ENCODE measurements at regions not wholly inside any gene's neighbourhood (a gene's known extent, or its start where the extent isn't known, plus 50 kb on each side); places are given as distances from the start of the nearest gene placed in this dataset.
"Not testable (repeated sequence)": the region's sequence is repeated elsewhere in the genome, so short reads cannot be mapped to it uniquely, and the experiment has no call there.

DNA sequence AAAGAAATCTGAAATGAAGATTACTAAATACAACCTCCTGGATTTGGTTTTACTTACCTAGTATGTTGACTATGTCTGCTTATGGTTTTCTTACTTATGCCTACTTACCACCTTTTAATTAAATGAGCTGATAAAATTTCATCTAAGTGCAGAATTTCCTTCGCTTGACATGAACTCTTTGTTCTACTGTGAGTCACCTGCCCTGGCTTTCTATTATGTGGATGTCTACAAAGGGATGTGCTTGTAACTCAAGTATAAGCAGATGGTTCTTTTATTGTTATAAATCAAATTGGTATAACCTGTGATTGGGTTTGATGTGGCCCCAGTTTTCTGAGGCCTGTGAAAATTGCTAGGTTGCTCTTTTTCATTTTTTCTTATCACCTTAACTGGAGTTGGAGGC, 389.1 kb upstream of the ANKRD30A start:
- Histone ChIP-seq H3K27ac (no peak overlapping the region), H3K36me3 (no peaks in the 10 kb centered on the region), H3K4me3 (no peak overlapping the region), H3K9me3 (no peaks in the 10 kb centered on the region), H3K4me1 (no peaks in the 10 kb centered on the region), H3K27me3 (no peaks in the 10 kb centered on the region)
- TF ChIP-seq, protein P1, sequence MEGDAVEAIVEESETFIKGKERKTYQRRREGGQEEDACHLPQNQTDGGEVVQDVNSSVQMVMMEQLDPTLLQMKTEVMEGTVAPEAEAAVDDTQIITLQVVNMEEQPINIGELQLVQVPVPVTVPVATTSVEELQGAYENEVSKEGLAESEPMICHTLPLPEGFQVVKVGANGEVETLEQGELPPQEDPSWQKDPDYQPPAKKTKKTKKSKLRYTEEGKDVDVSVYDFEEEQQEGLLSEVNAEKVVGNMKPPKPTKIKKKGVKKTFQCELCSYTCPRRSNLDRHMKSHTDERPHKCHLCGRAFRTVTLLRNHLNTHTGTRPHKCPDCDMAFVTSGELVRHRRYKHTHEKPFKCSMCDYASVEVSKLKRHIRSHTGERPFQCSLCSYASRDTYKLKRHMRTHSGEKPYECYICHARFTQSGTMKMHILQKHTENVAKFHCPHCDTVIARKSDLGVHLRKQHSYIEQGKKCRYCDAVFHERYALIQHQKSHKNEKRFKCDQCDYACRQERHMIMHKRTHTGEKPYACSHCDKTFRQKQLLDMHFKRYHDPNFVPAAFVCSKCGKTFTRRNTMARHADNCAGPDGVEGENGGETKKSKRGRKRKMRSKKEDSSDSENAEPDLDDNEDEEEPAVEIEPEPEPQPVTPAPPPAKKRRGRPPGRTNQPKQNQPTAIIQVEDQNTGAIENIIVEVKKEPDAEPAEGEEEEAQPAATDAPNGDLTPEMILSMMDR (IDR thresholded peaks at IDR 0.05) = no peak
- ATAC-seq (no peak), DNase-seq (no peak)
- WGBS, 2 donors = 90 to 92% methylated on average over 1 of the region's 1 CpG
- intact Hi-C loops (cut with DNase I) = no loop called here

DNA sequence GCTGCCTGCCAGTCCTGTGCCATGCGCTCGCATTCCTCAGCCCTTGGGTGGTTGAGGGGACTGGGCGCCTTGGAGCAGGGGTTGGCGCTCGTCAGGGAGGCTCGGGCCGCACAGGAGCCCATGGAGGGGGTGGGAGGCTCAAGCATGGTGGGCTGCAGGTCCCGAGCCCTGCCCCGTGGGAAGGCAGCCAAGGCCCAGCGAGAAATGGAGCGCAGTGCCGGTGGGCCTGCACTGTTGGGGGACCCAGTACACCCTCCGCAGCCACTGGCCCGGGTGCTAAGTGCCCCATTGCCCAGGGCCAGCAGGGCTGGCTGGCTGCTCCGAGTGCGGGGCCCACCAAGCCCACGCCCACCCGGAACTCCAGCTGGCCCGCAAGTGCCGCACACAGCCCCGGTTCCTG, 390.8 kb upstream of the ANKRD30A start:
- H3K36me3 ChIP-seq; DNase-seq; H3K4me1 ChIP-seq; H3K4me3 ChIP-seq; H3K9me3 ChIP-seq; intact Hi-C loops (cut with DNase I); H3K27me3 ChIP-seq; ATAC-seq; H3K27ac ChIP-seq: not testable (repeated sequence)
- 98% methylated on average over 18 to 21 of the region's 21 CpGs for WGBS, 2 donors

DNA sequence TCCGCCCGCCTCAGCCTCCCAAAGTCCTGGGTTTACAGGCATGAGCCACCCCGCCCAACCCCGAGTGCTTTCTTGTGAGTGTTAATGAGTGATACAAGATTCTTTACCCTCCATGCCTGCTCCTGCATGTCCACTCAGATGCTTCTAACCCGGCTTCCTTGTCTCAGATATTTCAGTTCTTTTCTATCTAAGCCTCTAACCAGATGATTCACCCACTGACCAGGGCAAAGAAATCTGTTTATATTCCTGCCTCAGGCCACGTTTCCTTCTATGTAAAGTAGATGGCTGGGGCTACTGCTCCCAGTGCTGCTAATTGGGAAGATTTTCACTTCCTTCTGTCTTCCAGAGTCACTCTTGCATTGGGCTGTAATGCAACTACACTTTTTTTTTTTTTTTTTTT, 395.1 kb upstream of the ANKRD30A start:
- intact Hi-C loops (cut with DNase I) = no loop called here
- Histone ChIP-seq H3K27ac (no peak overlapping the region), H3K4me1 (peaks cover 0 to 6% (median 0%) of the 10 kb centered on the region in 9 donors), H3K4me3 (no peak overlapping the region), H3K27me3 (no peaks in the 10 kb centered on the region), H3K36me3 (no peaks in the 10 kb centered on the region), H3K9me3 (no peaks in the 10 kb centered on the region)
- no peak for DNase-seq
- 82 to 98% methylated on average over 6 of the region's 6 CpGs for WGBS, 2 donors
- TF ChIP-seq, protein P1 (IDR thresholded peaks at IDR 0.05) = no peak
- ATAC-seq = no peak

DNA sequence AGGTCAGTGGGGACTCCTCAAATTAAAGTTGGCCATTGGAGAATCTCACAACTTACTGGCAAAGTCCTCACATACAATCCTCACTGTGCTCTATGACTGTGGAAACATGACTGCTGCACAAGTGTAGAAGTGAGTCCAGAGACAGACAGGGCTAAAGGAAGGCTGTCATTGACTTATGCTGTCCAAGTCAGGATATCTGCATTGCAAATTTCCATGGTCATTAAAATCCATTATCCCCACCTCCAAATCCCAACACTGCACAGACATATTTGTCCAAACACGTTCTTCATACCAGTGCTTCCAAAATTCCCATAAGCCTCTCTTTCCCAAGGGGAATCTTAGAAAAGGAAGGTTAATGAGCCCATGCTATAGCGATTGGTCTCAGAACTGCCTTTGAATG, 396.8 kb upstream of the ANKRD30A start:
- intact Hi-C loops (cut with DNase I) = loop anchor here in 1 of 10 donors (5.0 kb wide), 1 partner anchor 1091 kb away; no protein-coding TSS in a partner anchor

More for the DNA sequence above, 396.8 kb upstream of the ANKRD30A start:
- Histone ChIP-seq H3K4me1 (peaks cover 0 to 7% (median 0%) of the 10 kb centered on the region in 9 donors), H3K27ac (no peak overlapping the region), H3K36me3 (no peaks in the 10 kb centered on the region), H3K4me3 (no peak overlapping the region), H3K9me3 (no peaks in the 10 kb centered on the region), H3K27me3 (no peaks in the 10 kb centered on the region)
- TF ChIP-seq, protein P1 (IDR thresholded peaks at IDR 0.05) = no peak
- ATAC-seq (no peak), DNase-seq (no peak)
- WGBS, 2 donors = 70 to 75% methylated on average over 2 of the region's 2 CpGs

Data from heart right ventricle (tissue), 16 donors.